ENCODE measurements at regions not wholly inside any gene's neighbourhood (a gene's known extent, or its start where the extent isn't known, plus 50 kb on each side); places are given as distances from the start of the nearest gene placed in this dataset.
"Not testable (repeated sequence)": the region's sequence is repeated elsewhere in the genome, so short reads cannot be mapped to it uniquely, and the experiment has no call there.

DNA sequence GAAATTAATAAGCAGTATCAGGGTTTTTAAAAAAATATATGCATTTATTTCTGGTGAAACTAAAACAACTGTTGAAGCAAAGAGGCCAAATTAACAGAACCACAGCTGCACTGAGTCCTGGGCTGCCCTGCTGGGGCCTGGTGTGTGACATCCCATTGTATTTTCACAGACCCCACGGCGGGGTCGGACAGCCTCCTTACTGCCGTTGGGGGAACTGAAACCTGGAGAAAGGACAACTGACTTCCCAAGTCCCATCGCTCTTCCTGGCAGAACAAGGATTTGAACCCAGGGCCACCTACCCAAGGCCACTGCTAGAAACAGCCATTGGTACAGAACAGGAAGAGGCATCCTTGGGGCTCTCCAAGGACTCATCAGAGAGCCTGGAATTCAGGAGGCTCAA, 114.8 kb upstream of the SFSWAP start:
- DNase-seq (ENCODE audit: low read depth, low spot score), result no peak
- H3K27ac ChIP-seq, result no peak overlapping the region

DNA sequence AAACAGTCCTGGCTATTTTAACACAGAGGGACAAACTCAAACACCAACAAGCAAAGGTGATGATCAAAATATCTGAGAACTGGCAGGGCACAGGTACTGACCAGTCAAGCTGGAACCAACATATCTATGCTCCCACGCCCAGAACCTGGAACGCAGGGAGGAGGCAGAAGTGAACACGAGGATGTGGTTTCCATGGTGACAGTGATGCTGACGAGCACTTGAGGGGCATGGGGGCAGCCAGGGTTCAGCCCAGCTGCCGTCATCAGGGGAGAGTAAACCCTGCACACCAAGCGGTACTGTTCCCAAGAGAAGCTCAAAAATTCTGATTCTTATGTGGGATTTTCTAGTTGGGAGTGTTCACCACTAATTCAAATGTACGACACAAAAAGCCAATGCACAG, 113.6 kb upstream of the SFSWAP start:
- H3K27ac ChIP-seq, result no peak overlapping the region

DNA sequence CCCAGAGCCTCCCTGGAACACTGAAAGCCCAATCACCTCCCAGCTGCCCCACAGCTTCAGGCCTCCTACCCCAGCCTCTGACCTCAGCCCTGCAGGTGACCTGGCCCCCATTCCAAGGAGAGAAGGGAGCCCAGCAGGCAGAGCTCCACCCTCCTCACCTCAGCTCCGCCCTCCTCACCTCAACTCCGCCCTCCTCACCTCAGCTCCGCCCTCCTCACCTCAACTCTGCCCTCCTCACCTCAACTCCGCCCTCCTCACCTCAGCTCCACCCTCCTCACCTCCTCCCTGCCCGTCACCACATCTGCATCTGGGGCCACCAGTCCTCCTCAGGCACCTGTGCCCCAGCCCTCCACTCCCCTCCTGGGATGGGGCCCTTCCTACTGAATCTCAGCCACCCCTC, 112.2 kb upstream of the SFSWAP start:
- DNase-seq (ENCODE audit: low read depth, low spot score), result no peak

More for the DNA sequence above, 113.6 kb upstream of the SFSWAP start:
- no peak for DNase-seq (ENCODE audit: low read depth, low spot score)

DNA sequence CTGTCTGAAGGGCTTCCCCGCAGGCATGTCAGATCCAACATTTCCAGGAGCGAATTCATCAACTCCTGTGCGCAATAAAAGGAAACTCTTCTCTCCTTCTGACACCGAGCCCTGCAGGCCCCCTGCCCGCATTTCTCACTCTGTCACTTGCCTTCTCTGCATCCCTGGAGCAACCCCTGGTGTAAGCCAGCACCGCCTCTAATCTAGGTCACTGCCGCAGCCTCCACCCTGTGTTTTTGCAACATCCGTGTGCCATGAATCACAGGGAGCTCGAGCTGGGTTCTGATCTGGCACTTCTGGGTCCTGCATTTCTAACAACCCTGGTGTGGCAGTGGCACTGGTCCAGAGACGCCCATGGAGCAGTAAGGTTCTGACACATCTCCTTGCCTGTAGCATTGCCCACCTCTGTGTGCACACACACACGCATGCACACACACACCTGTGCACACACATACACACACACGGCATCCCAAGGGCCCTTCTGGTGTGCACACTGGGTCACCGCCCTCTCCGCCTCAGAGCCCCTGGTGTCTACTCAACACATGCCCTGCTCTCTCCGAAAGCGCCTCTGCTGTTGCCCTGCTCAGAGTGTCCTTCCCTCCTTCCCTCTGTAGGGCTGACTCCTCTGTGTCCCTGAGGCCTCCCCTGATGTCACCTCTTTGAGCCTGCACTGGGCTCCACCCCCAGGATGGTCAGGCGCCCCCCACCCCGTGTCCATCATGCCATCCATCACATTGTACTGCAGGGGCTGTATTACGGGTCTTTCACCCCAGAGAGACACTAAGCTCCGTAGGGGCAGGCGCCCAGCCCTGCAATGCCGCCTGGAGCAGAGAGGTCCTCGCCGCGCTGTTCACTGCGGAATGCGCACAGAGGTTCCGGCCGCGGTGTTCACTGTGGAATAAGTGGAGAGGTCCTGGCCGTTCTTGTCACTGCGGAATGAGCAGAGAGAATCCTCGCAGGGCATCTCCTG, 111.4 kb upstream of the SFSWAP start:
- no peak for DNase-seq (ENCODE audit: low read depth, low spot score)
- no peak overlapping the region for H3K27ac ChIP-seq

More for the DNA sequence above, 112.2 kb upstream of the SFSWAP start:
- H3K27ac ChIP-seq, result no peak overlapping the region

DNA sequence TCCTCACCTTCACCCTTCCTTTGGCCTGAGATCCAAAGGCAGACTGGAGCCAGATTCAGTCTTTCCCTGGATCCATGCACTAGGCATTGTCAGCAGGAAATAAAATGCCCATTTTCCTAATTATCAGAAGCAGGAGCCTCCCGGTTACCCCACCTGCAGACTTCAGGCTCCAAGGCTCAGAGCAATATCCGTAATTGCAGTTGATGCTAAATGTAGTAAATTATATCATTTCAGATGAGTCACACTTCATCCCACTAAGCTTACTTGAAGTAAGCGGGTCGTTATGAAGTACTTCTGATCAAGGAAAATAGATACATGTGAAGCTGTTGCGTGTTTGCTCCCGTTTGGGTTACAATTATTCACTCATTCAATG, 110.7 kb upstream of the SFSWAP start:
- DNase-seq (ENCODE audit: low read depth, low spot score), result no peak
- H3K27ac ChIP-seq, result no peak overlapping the region

DNA sequence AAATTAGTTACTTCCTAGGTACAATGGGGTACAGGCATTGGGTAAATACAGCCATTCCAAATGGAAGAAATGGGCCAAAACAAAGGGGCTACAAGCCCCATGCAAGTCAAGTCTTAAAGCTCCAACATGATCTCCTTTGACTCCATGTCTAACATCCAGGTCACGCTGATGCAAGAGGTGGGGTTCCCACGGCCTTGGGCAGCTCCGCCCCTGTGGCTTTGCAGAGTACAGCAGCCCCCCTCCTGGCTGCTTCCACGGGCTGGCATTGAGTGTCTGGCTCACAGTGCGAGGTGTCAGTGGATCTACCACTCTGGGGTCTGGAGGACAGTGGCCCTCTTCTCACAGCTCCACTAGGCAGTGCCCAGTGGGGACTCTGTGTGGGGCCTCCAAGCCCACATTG, 109.4 kb upstream of the SFSWAP start:
- H3K27ac ChIP-seq; DNase-seq (ENCODE audit: low read depth, low spot score): not testable (repeated sequence)

DNA sequence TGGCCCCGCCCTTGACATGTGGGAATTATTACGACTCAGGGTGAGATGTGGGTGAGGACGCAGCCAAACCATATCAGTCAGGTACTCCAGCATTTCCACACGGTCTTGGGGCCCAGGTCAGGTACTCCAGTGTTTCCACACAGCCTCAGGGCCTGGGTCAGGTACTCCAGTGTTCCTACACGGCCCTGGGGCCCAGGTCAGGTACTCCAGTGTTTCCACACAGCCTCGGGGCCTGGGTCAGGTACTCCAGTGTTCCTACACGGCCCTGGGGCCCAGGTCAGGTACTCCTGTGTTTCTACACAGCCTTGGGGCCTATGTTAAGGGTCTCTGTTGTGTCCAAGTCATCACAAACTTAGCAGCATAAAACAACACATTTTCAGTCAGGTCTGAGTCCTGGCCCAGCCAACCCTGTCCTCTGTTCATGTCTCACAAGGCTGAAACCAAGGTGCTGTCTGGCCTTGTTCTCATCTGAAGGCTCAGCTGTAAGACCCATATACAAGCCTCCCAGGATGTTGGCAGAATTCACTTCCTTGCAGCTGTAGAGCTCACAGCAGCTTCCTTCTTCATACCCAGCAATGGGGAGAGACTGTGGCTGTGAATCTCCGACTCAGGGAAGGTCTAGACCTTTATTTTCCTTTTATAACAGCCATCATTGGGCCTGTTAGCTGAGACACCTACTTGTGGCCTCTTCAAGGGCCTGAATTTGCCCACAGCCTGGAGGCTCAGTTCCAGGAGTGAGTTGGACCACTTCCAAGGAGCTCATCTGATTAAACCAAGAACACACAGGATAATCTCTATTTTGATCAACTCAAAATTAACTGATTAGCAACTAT, 107.6 kb upstream of the SFSWAP start:
- DNase-seq (ENCODE audit: low read depth, low spot score), result no peak
- H3K27ac ChIP-seq, result no peak overlapping the region

DNA sequence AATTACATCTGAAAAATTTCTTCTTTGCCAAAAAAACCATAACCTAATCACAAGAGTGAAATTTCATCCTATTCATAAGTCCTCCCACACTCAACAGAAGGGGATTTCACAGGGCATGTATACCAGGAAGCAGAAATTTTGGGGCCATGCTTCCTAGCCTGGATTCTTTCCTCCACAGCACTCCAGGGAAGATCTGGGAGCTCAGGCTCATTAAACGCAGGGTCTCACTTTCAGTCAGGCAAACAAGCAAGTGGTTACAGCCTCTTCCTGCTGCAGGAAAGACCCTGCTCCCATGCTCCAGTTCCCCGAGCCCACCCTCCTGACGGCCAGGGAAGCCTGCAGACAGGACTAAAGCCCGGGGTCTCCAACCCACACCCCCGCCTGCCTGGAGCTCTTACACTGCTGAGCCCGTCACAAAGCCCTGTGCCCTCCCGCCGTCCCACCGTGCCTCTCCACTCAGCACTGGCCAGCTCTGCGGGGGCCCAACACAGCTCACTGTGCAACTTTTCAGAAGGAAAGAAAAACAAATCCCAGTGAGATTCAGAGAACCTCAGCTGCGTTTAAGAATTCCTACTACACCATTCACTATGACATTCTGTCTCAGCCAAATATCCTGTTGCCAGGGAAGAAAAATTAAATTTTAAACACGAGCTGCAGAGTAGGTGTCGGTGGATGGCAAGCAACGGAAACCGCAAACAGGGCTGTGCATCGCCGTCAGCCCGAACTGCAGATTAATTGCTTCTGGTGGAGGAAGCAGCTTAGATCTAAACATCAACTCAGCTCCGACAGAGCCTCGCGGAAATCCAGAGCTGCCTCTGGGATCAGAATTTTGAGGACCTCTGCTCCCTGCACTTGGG, 106.7 kb upstream of the SFSWAP start:
- no peak overlapping the region for H3K27ac ChIP-seq
- no peak for DNase-seq (ENCODE audit: low read depth, low spot score)

DNA sequence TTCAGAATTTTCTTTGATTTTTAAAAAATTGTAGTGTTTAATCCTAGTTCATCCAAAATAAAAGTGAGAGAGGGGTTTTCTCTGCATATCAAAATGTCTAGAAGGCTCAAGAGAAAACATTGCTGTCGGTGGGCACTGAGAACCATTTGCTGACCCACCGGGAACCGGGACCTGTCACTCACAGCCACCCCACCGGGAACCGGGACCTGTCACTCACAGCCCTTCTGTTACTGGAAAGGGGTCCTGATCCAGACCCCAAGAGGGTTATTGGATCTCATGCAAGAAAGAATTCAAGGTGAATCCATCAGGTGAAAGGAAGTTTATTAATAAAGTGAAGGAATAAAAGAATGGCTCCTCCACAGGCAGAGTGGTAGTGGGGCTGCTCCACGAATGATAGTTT, 106.0 kb upstream of the SFSWAP start:
- DNase-seq (ENCODE audit: low read depth, low spot score), result no peak

DNA sequence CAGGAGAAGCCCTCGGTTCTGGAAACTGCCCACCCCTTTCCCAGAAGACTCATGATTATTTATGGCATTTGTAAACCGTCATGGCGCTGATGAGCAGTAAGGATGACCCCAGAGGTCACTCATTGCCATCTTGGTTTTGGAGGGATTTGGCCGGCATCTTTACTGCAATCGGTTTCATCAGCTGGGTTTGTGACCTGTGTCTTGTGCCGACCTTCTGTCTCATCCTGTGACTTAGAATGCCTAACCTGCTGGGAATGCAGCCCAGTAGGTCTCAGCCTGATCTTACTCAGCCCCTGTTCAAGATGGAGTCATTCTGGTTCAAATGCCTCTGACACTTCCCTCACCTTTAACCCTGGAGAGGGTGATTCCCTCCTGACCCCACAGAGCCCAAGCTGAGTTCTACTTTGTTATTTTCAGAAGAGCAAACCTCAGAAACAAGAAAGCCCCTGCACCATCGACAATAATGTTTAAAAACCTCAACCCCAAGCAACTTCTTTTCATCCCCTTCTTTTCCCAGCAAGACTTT, 105.5 kb upstream of the SFSWAP start:
- DNase-seq (ENCODE audit: low read depth, low spot score), result no peak
- H3K27ac ChIP-seq, result no peak overlapping the region

More for the DNA sequence above, 106.0 kb upstream of the SFSWAP start:
- H3K27ac ChIP-seq, result no peak overlapping the region

DNA sequence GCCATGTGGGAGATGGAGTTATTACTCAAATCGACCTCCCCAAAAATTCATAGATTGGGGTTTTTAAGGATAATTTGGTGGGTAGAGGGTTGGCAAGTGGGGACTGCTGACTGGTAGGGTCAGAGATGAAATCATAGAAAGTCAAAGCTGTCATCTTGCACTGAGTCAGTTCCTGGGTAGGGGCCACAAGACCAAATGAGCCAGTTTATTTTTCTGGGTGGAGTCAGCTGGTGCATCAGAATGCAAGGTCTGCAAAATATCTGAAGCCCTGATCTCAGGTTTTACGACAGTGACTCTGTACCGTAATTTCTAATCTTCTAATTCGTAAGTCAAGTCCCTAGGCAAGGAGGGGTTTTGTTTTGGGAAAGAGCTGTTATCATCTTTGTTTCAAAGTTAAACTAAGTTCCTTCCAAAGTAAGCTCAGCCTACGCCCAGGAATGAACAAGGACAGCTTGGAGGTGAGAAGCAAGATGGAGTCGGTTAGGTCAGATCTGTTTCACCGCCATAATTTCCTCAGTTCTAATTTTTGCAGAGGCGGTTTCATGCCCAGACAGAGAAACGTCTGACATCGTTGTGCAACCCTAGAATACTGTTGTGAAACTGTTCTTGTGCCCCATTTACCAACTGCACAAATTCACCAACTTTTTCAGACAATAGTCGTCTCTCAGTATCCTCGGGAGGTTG, 104.5 kb upstream of the SFSWAP start:
- H3K27ac ChIP-seq, result no peak overlapping the region
- DNase-seq (ENCODE audit: low read depth, low spot score), result no peak

DNA sequence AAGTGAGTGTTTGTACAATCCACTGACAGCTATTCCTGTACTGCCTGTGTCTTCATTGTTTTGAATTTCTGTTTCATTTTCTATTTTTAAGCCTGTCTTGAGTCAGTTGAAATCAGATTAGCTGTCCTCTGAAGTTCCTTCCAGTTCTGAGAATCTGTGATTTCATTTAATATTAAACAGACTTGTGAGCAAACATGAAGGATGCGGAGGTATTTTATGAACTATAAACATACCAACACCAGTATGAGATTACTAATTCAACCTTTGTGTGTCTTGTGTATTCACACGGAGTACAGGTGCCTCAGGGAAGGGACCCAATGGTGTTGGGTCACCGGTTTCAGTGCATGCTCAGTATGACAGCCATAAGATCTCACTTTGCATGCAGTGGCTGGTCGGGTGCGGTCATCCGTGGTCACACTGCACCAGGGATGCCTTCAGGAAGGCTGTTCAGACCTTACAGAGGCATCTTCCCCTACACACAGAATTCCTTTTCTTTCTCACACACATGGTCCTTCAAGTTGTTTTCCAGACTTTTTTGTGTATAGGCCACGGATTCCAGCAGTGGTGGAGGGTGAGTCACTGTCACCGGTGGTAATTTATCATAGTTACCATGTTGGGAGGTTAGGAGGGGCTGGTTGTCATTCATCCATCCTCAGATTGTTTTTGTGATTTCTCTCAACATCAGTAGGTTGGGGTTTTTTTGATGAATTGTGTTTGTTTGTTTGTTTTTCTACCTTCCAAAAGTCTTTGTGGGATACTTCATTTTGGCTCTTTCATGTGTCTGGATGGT, 103.0 kb upstream of the SFSWAP start:
- no peak overlapping the region for H3K27ac ChIP-seq
- no peak for DNase-seq (ENCODE audit: low read depth, low spot score)

DNA sequence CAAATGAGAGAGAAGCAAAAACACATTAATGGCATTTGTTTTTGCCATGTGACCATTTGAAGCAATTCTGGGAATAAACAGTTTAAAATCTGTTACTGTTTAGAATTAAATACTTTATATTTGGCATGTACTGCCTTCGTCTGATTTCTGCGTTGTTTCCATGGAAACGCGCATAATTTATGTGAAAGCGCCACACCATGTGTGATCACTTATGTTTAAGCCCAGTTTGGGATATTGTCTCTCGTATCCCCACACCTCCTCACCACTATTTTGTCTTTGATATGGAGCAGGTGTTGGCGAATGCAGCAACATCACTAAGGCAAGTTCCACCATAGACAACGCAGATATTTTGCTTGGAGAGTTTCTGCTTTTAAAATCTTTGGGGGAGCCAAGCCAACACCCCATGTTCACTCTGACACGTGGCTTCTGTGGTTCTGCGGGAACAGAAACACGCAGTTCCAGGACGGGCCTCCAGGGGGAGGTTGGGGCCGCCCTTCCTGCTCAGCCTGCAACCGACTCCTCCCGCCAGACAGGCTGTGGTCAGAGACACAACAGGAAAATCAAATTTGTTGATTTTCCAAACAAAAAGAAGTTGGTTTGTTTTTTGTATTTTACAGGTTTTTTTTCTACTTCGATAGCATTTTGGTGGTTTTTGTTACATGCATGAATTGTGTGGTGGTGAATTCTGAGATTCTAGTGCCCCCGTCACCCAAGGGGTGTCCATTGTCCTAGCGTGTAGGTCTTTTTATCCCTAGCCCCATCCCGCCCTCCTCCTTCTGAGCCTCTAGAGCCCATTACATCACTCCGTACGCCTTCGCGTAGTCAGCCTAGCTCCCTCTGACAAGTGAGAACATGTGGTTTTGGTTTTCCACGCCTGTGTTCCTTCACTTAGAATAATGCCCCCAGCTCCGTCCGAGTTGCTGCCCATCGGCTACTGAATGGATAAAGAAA, 101.9 kb upstream of the SFSWAP start:
- H3K27ac ChIP-seq, result no peak overlapping the region
- DNase-seq (ENCODE audit: low read depth, low spot score), result no peak

DNA sequence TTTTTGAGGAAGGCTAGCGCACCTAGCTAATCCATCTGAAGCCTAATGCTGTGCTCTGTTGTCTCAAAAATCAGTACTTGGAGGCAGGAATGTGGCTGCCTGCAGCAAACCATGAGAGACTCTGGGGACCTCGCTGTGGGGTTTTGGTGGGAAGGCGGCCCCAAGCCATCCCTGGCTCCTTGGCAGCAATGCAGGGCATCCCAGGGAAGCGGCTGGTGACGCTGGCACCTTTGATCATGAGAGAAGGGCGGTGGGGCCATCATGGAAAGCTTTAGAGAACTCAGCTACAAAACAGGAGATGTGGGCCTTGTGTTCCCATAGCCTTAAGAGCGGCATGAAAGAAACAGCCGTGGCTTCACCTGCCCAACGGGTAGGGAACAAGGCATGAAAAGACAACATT, 101.1 kb upstream of the SFSWAP start:
- no peak overlapping the region for H3K27ac ChIP-seq
- no peak for DNase-seq (ENCODE audit: low read depth, low spot score)

DNA sequence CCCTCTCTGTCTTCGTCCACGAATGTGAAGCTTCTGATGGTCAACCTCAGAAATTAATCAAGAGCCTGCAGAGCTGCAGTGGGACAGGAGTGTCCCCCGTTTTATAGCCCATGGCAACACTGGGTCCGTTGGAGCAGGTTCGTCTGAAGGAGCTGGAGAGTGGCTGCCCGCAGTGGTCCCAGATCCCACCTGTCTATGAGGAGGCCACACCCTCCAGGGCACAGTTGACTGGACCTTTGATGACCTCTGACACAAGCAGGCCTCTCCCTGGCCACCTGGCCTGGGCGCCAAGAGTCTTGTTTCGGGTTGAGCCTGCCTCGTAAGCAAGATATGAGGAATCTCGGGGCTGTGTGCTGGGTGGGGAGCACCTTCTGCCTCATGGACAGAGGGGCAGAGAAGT, 100.7 kb upstream of the SFSWAP start:
- no peak for DNase-seq (ENCODE audit: low read depth, low spot score)
- no peak overlapping the region for H3K27ac ChIP-seq

DNA sequence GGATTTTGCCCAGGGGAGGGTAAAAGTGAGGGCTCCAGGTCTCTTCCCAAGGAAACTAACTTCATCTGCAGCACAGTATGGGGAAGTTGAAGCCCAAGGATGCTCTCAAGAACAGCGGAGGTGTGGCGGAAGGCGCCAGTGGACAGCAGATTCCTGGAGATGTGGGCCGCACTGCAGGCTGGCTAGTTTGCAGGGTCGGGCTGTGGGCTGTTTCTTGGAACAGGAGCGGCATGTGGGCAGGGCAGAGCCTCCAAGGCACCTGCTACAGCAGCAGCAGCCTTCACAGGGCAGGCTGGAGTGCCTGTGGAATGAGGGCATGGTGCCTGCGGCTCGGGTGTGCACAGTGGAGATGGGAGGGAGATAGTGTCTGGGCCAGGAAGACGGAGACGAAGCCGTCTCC, 100.0 kb upstream of the SFSWAP start:
- no peak overlapping the region for H3K27ac ChIP-seq
- no peak for DNase-seq (ENCODE audit: low read depth, low spot score)

DNA sequence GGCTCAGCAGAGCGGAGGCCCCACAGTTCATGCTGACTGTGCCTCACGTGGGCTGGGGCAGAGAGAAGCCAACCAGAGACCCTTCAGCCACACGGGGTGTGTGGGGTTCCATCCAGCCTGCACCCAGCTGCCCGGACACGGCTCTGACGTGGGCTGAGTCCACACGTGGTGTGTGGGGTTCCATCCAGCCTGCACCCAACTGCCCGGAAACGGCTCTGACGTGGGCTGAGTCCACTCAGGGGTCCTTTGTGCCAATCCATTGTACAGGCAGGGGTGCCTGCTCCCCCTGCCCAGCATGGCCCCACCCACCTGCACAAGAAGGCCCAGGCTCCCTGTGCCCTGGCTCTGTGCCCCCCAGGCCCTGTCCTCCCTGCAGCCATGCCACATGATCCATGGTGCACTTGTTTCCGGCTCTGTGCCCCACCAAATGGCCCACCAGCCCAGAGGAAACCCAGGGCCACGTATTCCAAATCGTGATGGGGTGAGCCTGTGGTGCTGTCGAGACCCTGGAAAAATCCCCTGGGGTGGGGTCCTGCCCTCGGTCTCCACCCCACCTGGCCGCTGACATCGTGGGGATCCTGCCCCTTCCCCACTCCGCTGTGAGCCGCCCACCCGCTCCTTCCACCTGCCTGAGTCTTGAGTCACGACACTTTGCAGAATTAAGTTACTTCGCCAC, 99.3 kb upstream of the SFSWAP start:
- no peak for DNase-seq (ENCODE audit: low read depth, low spot score)
- no peak overlapping the region for H3K27ac ChIP-seq

Data from epithelial cell of prostate (primary cell).